GM12878 (cell line): ENCODE measurements at regions not wholly inside any gene's neighbourhood (a gene's known extent, or its start where the extent isn't known, plus 50 kb on each side); places are given as distances from the start of the nearest gene placed in this dataset.
"Not testable (repeated sequence)": the region's sequence is repeated elsewhere in the genome, so short reads cannot be mapped to it uniquely, and the experiment has no call there.

Experiments
- CTCF ChIP-seq, 3 experiments: IDR thresholded peaks in 2 of 3; conservative IDR thresholded peaks in 1 of 3; 2 replicates each; pipeline ENCODE4 v1.5.1; 2011; ENCODE audit warnings: low read depth in 3 of 3, low read length in 3 of 3, mild to moderate bottlenecking in 3 of 3, control low read depth in 2 of 3, moderate library complexity in 2 of 3, inconsistent platforms in 1 of 3, mixed read lengths in 1 of 3; ENCODE audit not compliant: control insufficient read depth in 2 of 3, insufficient read depth in 1 of 3; ENCODE audit errors: extremely low read depth in 1 of 3
- EP300 ChIP-seq, 2 experiments: fragments of 150-350 bp in 1 of 2; IDR thresholded peaks; 2 replicates each; pipeline ENCODE4 v1.6.1; 2011 to 2012; ENCODE audit warnings: low read depth in 2 of 2, low read length in 2 of 2, borderline replicate concordance in 1 of 2, improper control_type of control experiment in 1 of 2, inconsistent platforms in 1 of 2; ENCODE audit not compliant: control insufficient read depth in 1 of 2
- ETV6 ChIP-seq, 2 experiments: fragments of 450-650 bp in 1 of 2; IDR thresholded peaks in 1 of 2; conservative IDR thresholded peaks in 1 of 2; 2 replicates each; pipeline ENCODE4 v1.6.1; 2014; ENCODE audit warnings: antibody characterized with exemption in 1 of 2, borderline replicate concordance in 1 of 2, low read depth in 1 of 2, mild to moderate bottlenecking in 1 of 2, moderate library complexity in 1 of 2
- POLR2AphosphoS2 ChIP-seq: IDR thresholded peaks from 2 replicates; pipeline ENCODE4 v1.6.1; 2011; ENCODE audit warnings: low read depth, mild to moderate bottlenecking, low read length, improper control_type of control experiment, moderate library complexity
- POLR2AphosphoS5 ChIP-seq: IDR thresholded peaks from 2 replicates; pipeline ENCODE4 v1.6.1; 2011; ENCODE audit warnings: mild to moderate bottlenecking, low read length, inconsistent platforms
- SMARCA5 ChIP-seq: fragments of 450-650 bp; IDR thresholded peaks from 2 replicates; pipeline ENCODE4 v1.6.1; 2017; ENCODE audit warnings: mild to moderate bottlenecking
- ZBED1 ChIP-seq: IDR thresholded peaks from 2 replicates; pipeline ENCODE4 v1.6.1; 2016; ENCODE audit warnings: borderline replicate concordance
- ZZZ3 ChIP-seq: IDR thresholded peaks from 2 replicates; pipeline ENCODE4 v1.6.1; 2011; ENCODE audit warnings: low read depth; ENCODE audit not compliant: control insufficient read depth, insufficient read length
- TF ChIP-seq, protein P1 (sequence below): IDR thresholded peaks from 2 replicates; pipeline ENCODE4 v1.6.1; 2011; ENCODE audit warnings: low read depth, mild to moderate bottlenecking, low read length, moderate library complexity, borderline replicate concordance; ENCODE audit errors: extremely low read depth

- TF ChIP-seq ZBED1; CTCF (IDR thresholded peaks at IDR 0.05 in 2 of 3, conservative IDR thresholded peaks at IDR 0.05 in 1 of 3; ENCODE audit: control insufficient read depth in 2 of 3, extremely low read depth in 1 of 3, insufficient read depth in 1 of 3, low read depth in 3 of 3, low read length in 3 of 3); SMARCA5; ZZZ3; EP300 (IDR thresholded peaks at IDR 0.05; ENCODE audit: borderline replicate concordance in 1 of 2, control insufficient read depth in 1 of 2, low read depth in 2 of 2, low read length in 2 of 2); ETV6 (conservative IDR thresholded peaks at IDR 0.05 in 1 of 2, IDR thresholded peaks at IDR 0.05 in 1 of 2; ENCODE audit: borderline replicate concordance in 1 of 2, low read depth in 1 of 2); POLR2AphosphoS5; POLR2AphosphoS2: not testable (repeated sequence)
- TF ChIP-seq, protein P1, sequence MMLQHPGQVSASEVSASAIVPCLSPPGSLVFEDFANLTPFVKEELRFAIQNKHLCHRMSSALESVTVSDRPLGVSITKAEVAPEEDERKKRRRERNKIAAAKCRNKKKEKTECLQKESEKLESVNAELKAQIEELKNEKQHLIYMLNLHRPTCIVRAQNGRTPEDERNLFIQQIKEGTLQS, result not testable (repeated sequence)
These were observed 232.2 kb downstream of the SHCBP1 start for GRCh38 chr16:46388939-46389491.
